ENCODE measurements at regions not wholly inside any gene's neighbourhood (a gene's known extent, or its start where the extent isn't known, plus 50 kb on each side); places are given as distances from the start of the nearest gene placed in this dataset.

- H3K36me3 ChIP-seq (ENCODE audit: control insufficient read depth, insufficient read depth, low read length): 0 out of 2 replicates have a peak, but pooled peaks cover 2% of the 10 kb centered on the region
- no peak overlapping the region for H3K4me3 ChIP-seq (ENCODE audit: low read length)
- no peaks in the 10 kb centered on the region for H3K9me3 ChIP-seq (ENCODE audit: control insufficient read depth, insufficient read depth, low read length)
- H3K27me3 ChIP-seq (ENCODE audit: control insufficient read depth, insufficient read depth, low read length): no peaks in the 10 kb centered on the region
- H3K4me1 ChIP-seq (ENCODE audit: control insufficient read depth, insufficient read depth, low read length): no peaks in the 10 kb centered on the region
- WGBS (ENCODE audit: insufficient coverage, insufficient read length): no CpG with 5 or more reads among the region's 1 CpG
- no peak for DNase-seq (ENCODE audit: low read depth, low spot score)
- H3K27ac ChIP-seq (ENCODE audit: low read length): no peak overlapping the region
Measured at GRCh38 chr7:20466543-20467021, 135.9 kb downstream of the ITGB8 start.

- H3K9me3 ChIP-seq (ENCODE audit: control insufficient read depth, insufficient read depth, low read length): no peaks in the 10 kb centered on the region
- no peaks in the 10 kb centered on the region for H3K36me3 ChIP-seq (ENCODE audit: control insufficient read depth, insufficient read depth, low read length)
- WGBS (ENCODE audit: insufficient coverage, insufficient read length): no CpG with 5 or more reads among the region's 1 CpG
- H3K27me3 ChIP-seq (ENCODE audit: control insufficient read depth, insufficient read depth, low read length): no peaks in the 10 kb centered on the region
- no peak overlapping the region for H3K27ac ChIP-seq (ENCODE audit: low read length)
- H3K4me1 ChIP-seq (ENCODE audit: control insufficient read depth, insufficient read depth, low read length): no peaks in the 10 kb centered on the region
- no peak overlapping the region for H3K4me3 ChIP-seq (ENCODE audit: low read length)
- DNase-seq (ENCODE audit: low read depth, low spot score): no peak
Measured at GRCh38 chr7:20470082-20470481, 139.4 kb downstream of the ITGB8 start.

GRCh38 chr7:20470726-20471125 lies 140.0 kb downstream of the ITGB8 start:
- Histone ChIP-seq H3K27me3 (ENCODE audit: control insufficient read depth, insufficient read depth, low read length) (no peaks in the 10 kb centered on the region), H3K27ac (ENCODE audit: low read length) (no peak overlapping the region), H3K36me3 (ENCODE audit: control insufficient read depth, insufficient read depth, low read length) (no peaks in the 10 kb centered on the region), H3K4me3 (ENCODE audit: low read length) (no peak overlapping the region), H3K4me1 (ENCODE audit: control insufficient read depth, insufficient read depth, low read length) (no peaks in the 10 kb centered on the region), H3K9me3 (ENCODE audit: control insufficient read depth, insufficient read depth, low read length) (no peaks in the 10 kb centered on the region)
- DNase-seq (ENCODE audit: low read depth, low spot score): no peak
- no CpG with 5 or more reads among the region's 1 CpG for WGBS (ENCODE audit: insufficient coverage, insufficient read length)

GRCh38 chr7:20474249-20474648 lies 141.2 kb upstream of the ABCB5 start:
- Histone ChIP-seq H3K27ac (ENCODE audit: low read length) (no peak overlapping the region), H3K4me3 (ENCODE audit: low read length) (no peak overlapping the region), H3K36me3 (ENCODE audit: control insufficient read depth, insufficient read depth, low read length) (no peaks in the 10 kb centered on the region), H3K27me3 (ENCODE audit: control insufficient read depth, insufficient read depth, low read length) (no peaks in the 10 kb centered on the region), H3K9me3 (ENCODE audit: control insufficient read depth, insufficient read depth, low read length) (no peaks in the 10 kb centered on the region), H3K4me1 (ENCODE audit: control insufficient read depth, insufficient read depth, low read length) (no peaks in the 10 kb centered on the region)
- WGBS (ENCODE audit: insufficient coverage, insufficient read length): no CpG with 5 or more reads among the region's 2 CpGs
- DNase-seq (ENCODE audit: low read depth, low spot score): no peak

- Histone ChIP-seq H3K4me3 (ENCODE audit: low read length) (no peak overlapping the region), H3K4me1 (ENCODE audit: control insufficient read depth, insufficient read depth, low read length) (no peaks in the 10 kb centered on the region), H3K9me3 (ENCODE audit: control insufficient read depth, insufficient read depth, low read length) (no peaks in the 10 kb centered on the region), H3K36me3 (ENCODE audit: control insufficient read depth, insufficient read depth, low read length) (no peaks in the 10 kb centered on the region), H3K27me3 (ENCODE audit: control insufficient read depth, insufficient read depth, low read length) (no peaks in the 10 kb centered on the region), H3K27ac (ENCODE audit: low read length) (no peak overlapping the region)
- DNase-seq (ENCODE audit: low read depth, low spot score): no peak
Measured at GRCh38 chr7:20475756-20476155, 139.7 kb upstream of the ABCB5 start.

- Histone ChIP-seq H3K27ac (ENCODE audit: low read length) (no peak overlapping the region), H3K36me3 (ENCODE audit: control insufficient read depth, insufficient read depth, low read length) (no peaks in the 10 kb centered on the region), H3K27me3 (ENCODE audit: control insufficient read depth, insufficient read depth, low read length) (no peaks in the 10 kb centered on the region), H3K9me3 (ENCODE audit: control insufficient read depth, insufficient read depth, low read length) (no peaks in the 10 kb centered on the region), H3K4me1 (ENCODE audit: control insufficient read depth, insufficient read depth, low read length) (no peaks in the 10 kb centered on the region), H3K4me3 (ENCODE audit: low read length) (no peak overlapping the region)
- DNase-seq (ENCODE audit: low read depth, low spot score): no peak
- WGBS (ENCODE audit: insufficient coverage, insufficient read length): no CpG with 5 or more reads among the region's 1 CpG
Measured at GRCh38 chr7:20477067-20477466, 138.4 kb upstream of the ABCB5 start.

GRCh38 chr7:20479706-20480105 lies 135.8 kb upstream of the ABCB5 start:
- Histone ChIP-seq H3K27me3 (ENCODE audit: control insufficient read depth, insufficient read depth, low read length) (no peaks in the 10 kb centered on the region), H3K4me1 (ENCODE audit: control insufficient read depth, insufficient read depth, low read length) (no peaks in the 10 kb centered on the region), H3K27ac (ENCODE audit: low read length) (no peak overlapping the region), H3K9me3 (ENCODE audit: control insufficient read depth, insufficient read depth, low read length) (no peaks in the 10 kb centered on the region), H3K4me3 (ENCODE audit: low read length) (no peak overlapping the region), H3K36me3 (ENCODE audit: control insufficient read depth, insufficient read depth, low read length) (no peaks in the 10 kb centered on the region)
- no peak for DNase-seq (ENCODE audit: low read depth, low spot score)

- Histone ChIP-seq H3K27me3 (ENCODE audit: control insufficient read depth, insufficient read depth, low read length) (no peaks in the 10 kb centered on the region), H3K9me3 (ENCODE audit: control insufficient read depth, insufficient read depth, low read length) (no peaks in the 10 kb centered on the region), H3K4me1 (ENCODE audit: control insufficient read depth, insufficient read depth, low read length) (no peaks in the 10 kb centered on the region), H3K36me3 (ENCODE audit: control insufficient read depth, insufficient read depth, low read length) (no peaks in the 10 kb centered on the region; the same call in 1 of the 2 replicates), H3K4me3 (ENCODE audit: low read length) (no peak overlapping the region), H3K27ac (ENCODE audit: low read length) (no peak overlapping the region)
- no peak for DNase-seq (ENCODE audit: low read depth, low spot score)
- no CpG with 5 or more reads among the region's 2 CpGs for WGBS (ENCODE audit: insufficient coverage, insufficient read length)
Measured at GRCh38 chr7:20482071-20482470, 133.4 kb upstream of the ABCB5 start.

GRCh38 chr7:20484356-20484755 lies 131.1 kb upstream of the ABCB5 start:
- no CpG with 5 or more reads among the region's 1 CpG for WGBS (ENCODE audit: insufficient coverage, insufficient read length)

GRCh38 chr7:20488850-20489249 lies 126.6 kb upstream of the ABCB5 start:
- Histone ChIP-seq H3K27ac (ENCODE audit: low read length) (no peak overlapping the region), H3K36me3 (ENCODE audit: control insufficient read depth, insufficient read depth, low read length) (no peaks in the 10 kb centered on the region; the same call in 1 of the 2 replicates), H3K4me3 (ENCODE audit: low read length) (no peak overlapping the region), H3K4me1 (ENCODE audit: control insufficient read depth, insufficient read depth, low read length) (no peaks in the 10 kb centered on the region), H3K27me3 (ENCODE audit: control insufficient read depth, insufficient read depth, low read length) (no peaks in the 10 kb centered on the region), H3K9me3 (ENCODE audit: control insufficient read depth, insufficient read depth, low read length) (no peaks in the 10 kb centered on the region)
- no peak for DNase-seq (ENCODE audit: low read depth, low spot score)

More at GRCh38 chr7:20484356-20484755, 131.1 kb upstream of the ABCB5 start:
- Histone ChIP-seq H3K36me3 (ENCODE audit: control insufficient read depth, insufficient read depth, low read length) (no peaks in the 10 kb centered on the region; the same call in 1 of the 2 replicates), H3K4me1 (ENCODE audit: control insufficient read depth, insufficient read depth, low read length) (no peaks in the 10 kb centered on the region), H3K4me3 (ENCODE audit: low read length) (no peak overlapping the region), H3K9me3 (ENCODE audit: control insufficient read depth, insufficient read depth, low read length) (no peaks in the 10 kb centered on the region), H3K27ac (ENCODE audit: low read length) (no peak overlapping the region), H3K27me3 (ENCODE audit: control insufficient read depth, insufficient read depth, low read length) (no peaks in the 10 kb centered on the region)
- DNase-seq (ENCODE audit: low read depth, low spot score): no peak

GRCh38 chr7:20491284-20491683 lies 124.2 kb upstream of the ABCB5 start:
- Histone ChIP-seq H3K4me1 (ENCODE audit: control insufficient read depth, insufficient read depth, low read length) (no peaks in the 10 kb centered on the region), H3K27me3 (ENCODE audit: control insufficient read depth, insufficient read depth, low read length) (no peaks in the 10 kb centered on the region), H3K27ac (ENCODE audit: low read length) (no peak overlapping the region), H3K4me3 (ENCODE audit: low read length) (no peak overlapping the region), H3K9me3 (ENCODE audit: control insufficient read depth, insufficient read depth, low read length) (no peaks in the 10 kb centered on the region), H3K36me3 (ENCODE audit: control insufficient read depth, insufficient read depth, low read length) (no peaks in the 10 kb centered on the region; the same call in 1 of the 2 replicates)
- DNase-seq (ENCODE audit: low read depth, low spot score): no peak
